Fibroblast of lung (primary cell): ENCODE measurements at regions not wholly inside any gene's neighbourhood (a gene's known extent, or its start where the extent isn't known, plus 50 kb on each side); places are given as distances from the start of the nearest gene placed in this dataset.

Experiments
- DNase-seq, 2 donors: peaks; one replicate each; pipeline versions ENCODE4 v3.0.0 to v3.0.0-alpha.2; 2010; ENCODE audit warnings: low read depth in 2 of 2
- H2AFZ ChIP-seq: 2 replicates; pipeline ENCODE4 v1.5.1; 2012; ENCODE audit warnings: low read length, control low read depth, inconsistent platforms
- H3K27ac ChIP-seq: 2 replicates; pipeline ENCODE4 v1.5.1; 2011; ENCODE audit warnings: low read length, control low read depth; ENCODE audit not compliant: insufficient read depth
- H3K27me3 ChIP-seq: 2 replicates; pipeline ENCODE4 v1.5.1; 2011; ENCODE audit warnings: mild to moderate bottlenecking, low read length; ENCODE audit not compliant: control insufficient read depth, insufficient read depth
- H3K36me3 ChIP-seq: 2 replicates; pipeline ENCODE4 v1.5.1; 2011; ENCODE audit warnings: low read length; ENCODE audit not compliant: control insufficient read depth, insufficient read depth
- H3K4me1 ChIP-seq: 2 replicates; pipeline ENCODE4 v1.5.1; 2011; ENCODE audit warnings: low read length; ENCODE audit not compliant: control insufficient read depth, insufficient read depth; ENCODE audit errors: extremely low read depth
- H3K4me2 ChIP-seq: 2 replicates; pipeline ENCODE4 v1.5.1; 2011; ENCODE audit warnings: low read length, control low read depth; ENCODE audit not compliant: insufficient read depth; ENCODE audit errors: extremely low read depth
- H3K4me3 ChIP-seq, 4 experiments: fragments of 200-600 bp in 1 of 4; sonication (generic) in 1 of 4; replicated peaks in 1 of 4; 2 replicates each; pipeline ENCODE4 v1.5.1; 2011 to 2016; ENCODE audit warnings: low read length in 4 of 4, low read depth in 3 of 4, mild to moderate bottlenecking in 3 of 4, control low read depth in 2 of 4, inconsistent platforms in 1 of 4, mixed read lengths in 1 of 4; ENCODE audit not compliant: insufficient read depth in 1 of 4; ENCODE audit errors: control extremely low read depth in 1 of 4
- H3K79me2 ChIP-seq: 2 replicates; pipeline ENCODE4 v1.5.1; 2012; ENCODE audit warnings: mild to moderate bottlenecking, low read length, inconsistent platforms; ENCODE audit not compliant: control insufficient read depth, insufficient read depth
- H3K9ac ChIP-seq: 2 replicates; pipeline ENCODE4 v1.5.1; 2011; ENCODE audit warnings: mild to moderate bottlenecking, low read length, control low read depth; ENCODE audit not compliant: insufficient read depth
- H3K9me3 ChIP-seq: 2 replicates; pipeline ENCODE4 v1.5.1; 2012; ENCODE audit warnings: low read depth, low read length; ENCODE audit not compliant: control insufficient read depth, insufficient read depth
- H4K20me1 ChIP-seq: 2 replicates; pipeline ENCODE4 v1.5.1; 2011; ENCODE audit warnings: low read length; ENCODE audit not compliant: control insufficient read depth, insufficient read depth; ENCODE audit errors: extremely low read depth
- CTCF ChIP-seq, 2 donors: IDR thresholded peaks in 1 of 2; conservative IDR thresholded peaks in 1 of 2; 1 replicate in 1 of 2; 2 replicates in 1 of 2; pipeline ENCODE4 v1.5.1; 2011 to 2012; ENCODE audit warnings: low read length in 2 of 2, control low read depth in 1 of 2, inconsistent platforms in 1 of 2, low read depth in 1 of 2, mild to moderate bottlenecking in 1 of 2
- EZH2 ChIP-seq: IDR thresholded peaks from 2 replicates; pipeline ENCODE4 v1.5.1; 2012; ENCODE audit warnings: low read length, control low read depth, mild to moderate bottlenecking; ENCODE audit errors: missing control alignments

- Histone ChIP-seq H3K27ac (no peak overlapping the region), H3K9me3 (no peaks in the 10 kb centered on the region), H4K20me1 (no peaks in the 10 kb centered on the region), H3K36me3 (no peaks in the 10 kb centered on the region), H2AFZ (no peak overlapping the region), H3K79me2 (no peaks in the 10 kb centered on the region), H3K4me2 (no peak overlapping the region), H3K4me3 (no peak overlapping the region), H3K27me3 (no peaks in the 10 kb centered on the region), H3K9ac (no peak overlapping the region), H3K4me1 (no peaks in the 10 kb centered on the region)
- TF ChIP-seq CTCF (conservative IDR thresholded peaks at IDR 0.05 in 1 of 2, IDR thresholded peaks at IDR 0.05 in 1 of 2; ENCODE audit: low read depth in 1 of 2, low read length in 2 of 2) (no peak), EZH2 (no peak)
- DNase-seq: no peak
Observed at GRCh38 chr10:57605948-57606485, 661.7 kb downstream of the IPMK start.

- Histone ChIP-seq H4K20me1 (no peaks in the 10 kb centered on the region), H3K27ac (no peak overlapping the region), H3K79me2 (no peaks in the 10 kb centered on the region), H3K27me3 (no peaks in the 10 kb centered on the region), H3K4me2 (no peak overlapping the region), H3K36me3 (no peaks in the 10 kb centered on the region), H3K9me3 (no peaks in the 10 kb centered on the region), H3K4me3 (no peak overlapping the region), H3K4me1 (no peaks in the 10 kb centered on the region), H2AFZ (no peak overlapping the region), H3K9ac (no peak overlapping the region)
- no peak for DNase-seq
- TF ChIP-seq EZH2 (no peak), CTCF (conservative IDR thresholded peaks at IDR 0.05 in 1 of 2, IDR thresholded peaks at IDR 0.05 in 1 of 2; ENCODE audit: low read depth in 1 of 2, low read length in 2 of 2) (no peak)
Observed at GRCh38 chr10:57599440-57599839, 668.3 kb downstream of the IPMK start.

- H3K9ac ChIP-seq: no peak overlapping the region
- no peak overlapping the region for H2AFZ ChIP-seq
- H3K36me3 ChIP-seq: no peaks in the 10 kb centered on the region
- H3K27ac ChIP-seq: no peak overlapping the region
- no peak for DNase-seq
- no peaks in the 10 kb centered on the region for H3K4me1 ChIP-seq
- no peak overlapping the region for H3K4me2 ChIP-seq
- no peaks in the 10 kb centered on the region for H3K27me3 ChIP-seq
- H3K79me2 ChIP-seq: no peaks in the 10 kb centered on the region
- no peak overlapping the region for H3K4me3 ChIP-seq
- TF ChIP-seq CTCF (conservative IDR thresholded peaks at IDR 0.05 in 1 of 2, IDR thresholded peaks at IDR 0.05 in 1 of 2; ENCODE audit: low read depth in 1 of 2, low read length in 2 of 2) (no peak), EZH2 (no peak)
- H4K20me1 ChIP-seq: no peaks in the 10 kb centered on the region
- no peaks in the 10 kb centered on the region for H3K9me3 ChIP-seq
Observed at GRCh38 chr10:57593983-57594573, 673.6 kb downstream of the IPMK start.
